Peyer's patch (tissue), 4 donors: ENCODE measurements at regions not wholly inside any gene's neighbourhood (a gene's known extent, or its start where the extent isn't known, plus 50 kb on each side); places are given as distances from the start of the nearest gene placed in this dataset.

ENCODE experiments used
- POLR2A ChIP-seq, 2 donors: fragments of 450-650 bp; IDR thresholded peaks; one replicate each; pipeline ENCODE4 v1.5.1; 2017; ENCODE audit warnings: antibody characterized with exemption in 2 of 2, mild to moderate bottlenecking in 2 of 2, moderate library complexity in 2 of 2
- TF ChIP-seq, protein P1 (sequence below), 6 experiments: fragments of 450-650 bp in 4 of 6; fragments of 200-600 bp in 2 of 6; sonication (generic) in 1 of 6; IDR thresholded peaks; one replicate each; pipeline ENCODE4 v1.5.1; 2017 to 2019; ENCODE audit warnings: antibody characterized with exemption in 6 of 6, mild to moderate bottlenecking in 3 of 6, moderate library complexity in 1 of 6

DNA sequence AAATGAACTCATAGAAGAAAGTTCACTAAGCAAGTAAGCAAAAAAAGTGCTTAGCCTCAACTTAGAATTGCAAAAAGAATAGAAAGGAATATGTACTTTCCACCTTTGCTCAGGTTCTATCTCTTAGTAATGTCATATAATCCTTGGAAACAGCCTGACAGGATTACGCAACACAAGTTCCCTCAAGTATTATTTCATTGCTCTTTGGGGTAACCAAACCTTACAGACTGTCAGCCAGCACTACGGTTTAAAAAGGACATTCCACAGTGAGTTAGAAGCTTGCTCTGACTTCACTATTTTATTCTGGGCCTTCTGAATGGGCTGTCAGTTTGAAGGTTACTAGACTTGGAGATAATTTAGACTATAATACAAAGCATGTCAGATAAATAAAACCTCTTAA, 264.0 kb downstream of the ATXN7L3B start:
- TF ChIP-seq, protein P1, sequence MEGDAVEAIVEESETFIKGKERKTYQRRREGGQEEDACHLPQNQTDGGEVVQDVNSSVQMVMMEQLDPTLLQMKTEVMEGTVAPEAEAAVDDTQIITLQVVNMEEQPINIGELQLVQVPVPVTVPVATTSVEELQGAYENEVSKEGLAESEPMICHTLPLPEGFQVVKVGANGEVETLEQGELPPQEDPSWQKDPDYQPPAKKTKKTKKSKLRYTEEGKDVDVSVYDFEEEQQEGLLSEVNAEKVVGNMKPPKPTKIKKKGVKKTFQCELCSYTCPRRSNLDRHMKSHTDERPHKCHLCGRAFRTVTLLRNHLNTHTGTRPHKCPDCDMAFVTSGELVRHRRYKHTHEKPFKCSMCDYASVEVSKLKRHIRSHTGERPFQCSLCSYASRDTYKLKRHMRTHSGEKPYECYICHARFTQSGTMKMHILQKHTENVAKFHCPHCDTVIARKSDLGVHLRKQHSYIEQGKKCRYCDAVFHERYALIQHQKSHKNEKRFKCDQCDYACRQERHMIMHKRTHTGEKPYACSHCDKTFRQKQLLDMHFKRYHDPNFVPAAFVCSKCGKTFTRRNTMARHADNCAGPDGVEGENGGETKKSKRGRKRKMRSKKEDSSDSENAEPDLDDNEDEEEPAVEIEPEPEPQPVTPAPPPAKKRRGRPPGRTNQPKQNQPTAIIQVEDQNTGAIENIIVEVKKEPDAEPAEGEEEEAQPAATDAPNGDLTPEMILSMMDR (IDR thresholded peaks at IDR 0.05): no peak
- TF ChIP-seq POLR2A (IDR thresholded peaks at IDR 0.05): no peak
